ENCODE measurements at regions not wholly inside any gene's neighbourhood (a gene's known extent, or its start where the extent isn't known, plus 50 kb on each side); places are given as distances from the start of the nearest gene placed in this dataset.

- ATAC-seq, result no peak
Observed at GRCh38 chr1:163897412-163898155, 575.8 kb downstream of the NUF2 start.

GRCh38 chr1:163906283-163906682 lies 584.5 kb downstream of the NUF2 start:
- TF ChIP-seq CUX1 (CRISPR knock-in tag; IDR thresholded peaks at IDR 0.05), result no peak
- no peak overlapping the region for H2AFZ ChIP-seq (ENCODE audit: low read depth, low read length)
- H3K27ac ChIP-seq (ENCODE audit: extremely low read depth, low read depth, low read length), result no peak overlapping the region
- no peaks in the 10 kb centered on the region for H3K36me3 ChIP-seq (ENCODE audit: control insufficient read depth, insufficient read depth, low read length)
- no peak for DNase-seq (ENCODE audit: extremely low read depth in 1 of 4, low spot score in 3 of 4)
- no peaks in the 10 kb centered on the region for H3K9me1 ChIP-seq (ENCODE audit: control insufficient read depth, insufficient read depth, low read length)
- no peak overlapping the region for H3K9ac ChIP-seq (ENCODE audit: insufficient read depth in 1 of 2, low read depth in 2 of 2, low read length in 2 of 2)
- POLR2A ChIA-PET, result no interaction called here
- no peaks in the 10 kb centered on the region for H3K79me2 ChIP-seq (ENCODE audit: control insufficient read depth, insufficient read depth, low read length)
- BruUV-seq (replicated peaks), result no TSS peak
- no peaks in the 10 kb centered on the region for H3K9me3 ChIP-seq (replicated peaks; ENCODE audit: control insufficient read depth, insufficient read depth, low read depth, low read length)
- FAIRE-seq, result no peak
- intact Hi-C loops (cut with micrococcal nuclease) (no loop called here), in situ Hi-C loops (cut with MboI) (no loop called here)
- no peaks in the 10 kb centered on the region for H3K4me1 ChIP-seq (replicated peaks in 1 of 2; ENCODE audit: control insufficient read depth in 2 of 2, insufficient read depth in 2 of 2, low read length in 2 of 2)
- CTCF ChIA-PET (ENCODE audit: low intra/inter-chr PET ratio), result no interaction called here
- no peak for ATAC-seq
- H3K4me2 ChIP-seq (ENCODE audit: insufficient read depth, low read length), result no peak overlapping the region
- H4K20me1 ChIP-seq (replicated peaks; ENCODE audit: control insufficient read depth, insufficient read depth, low read length), result no peaks in the 10 kb centered on the region
- no peaks in the 10 kb centered on the region for H3K27me3 ChIP-seq (ENCODE audit: control insufficient read depth in 2 of 2, insufficient read depth in 2 of 2, low read length in 2 of 2)
- no peak overlapping the region for H3K4me3 ChIP-seq

More at GRCh38 chr1:163897412-163898155, 575.8 kb downstream of the NUF2 start:
- ChIA-PET CTCF (ENCODE audit: low intra/inter-chr PET ratio) (no interaction called here), POLR2A (no interaction called here)
- H3K9ac ChIP-seq (ENCODE audit: insufficient read depth in 1 of 2, low read depth in 2 of 2, low read length in 2 of 2), result no peak overlapping the region
- 2% methylated on average over 5 of the region's 5 CpGs for whole genome bisulfite sequencing (ENCODE audit: insufficient coverage, low coverage, missing lambda C conversion rate)
- H3K79me2 ChIP-seq (ENCODE audit: control insufficient read depth, insufficient read depth, low read length), result no peaks in the 10 kb centered on the region
- no peaks in the 10 kb centered on the region for H3K9me3 ChIP-seq (replicated peaks; ENCODE audit: control insufficient read depth, insufficient read depth, low read depth, low read length)
- H3K4me1 ChIP-seq (replicated peaks in 1 of 2; ENCODE audit: control insufficient read depth in 2 of 2, insufficient read depth in 2 of 2, low read length in 2 of 2), result no peaks in the 10 kb centered on the region
- FAIRE-seq, result no peak
- no peak overlapping the region for H3K4me3 ChIP-seq
- BruUV-seq (replicated peaks), result no TSS peak
- in situ Hi-C loops (cut with MboI) (no loop called here), intact Hi-C loops (cut with micrococcal nuclease) (no loop called here)
- TF ChIP-seq ZNF444 (CRISPR knock-in tag; IDR thresholded peaks at IDR 0.05) (no peak), ZNF583 (CRISPR knock-in tag; IDR thresholded peaks at IDR 0.05) (no peak), CBFA2T3 (IDR thresholded peaks at IDR 0.05) (no peak), POLR2AphosphoS5 (IDR thresholded peaks at IDR 0.05; ENCODE audit: control insufficient read depth, insufficient read depth, low read depth, low read length) (no peak), FUS (optimal IDR thresholded peaks at IDR 0.05; ENCODE audit: low read depth, low read length) (no peak), TCFL5 (CRISPR knock-in tag; conservative IDR thresholded peaks at IDR 0.05) (no peak), TAF1 (IDR thresholded peaks at IDR 0.05; ENCODE audit: control insufficient read depth, extremely low read depth, insufficient read depth, low read length, severe bottlenecking) (no peak), HNRNPLL (IDR thresholded peaks at IDR 0.05; ENCODE audit: low read depth, low read length, poor library complexity, severe bottlenecking) (no peak), NR4A1 (CRISPR knock-in tag; IDR thresholded peaks at IDR 0.05) (no peak), NR4A1 (tag; IDR thresholded peaks at IDR 0.05) (no peak)
- H4K20me1 ChIP-seq (replicated peaks; ENCODE audit: control insufficient read depth, insufficient read depth, low read length), result no peaks in the 10 kb centered on the region
- H3K27ac ChIP-seq (ENCODE audit: extremely low read depth, low read depth, low read length), result no peak overlapping the region
- DNase-seq (ENCODE audit: extremely low read depth in 1 of 4, low spot score in 3 of 4), result no peak
- no peak overlapping the region for H2AFZ ChIP-seq (ENCODE audit: low read depth, low read length)
- H3K4me2 ChIP-seq (ENCODE audit: insufficient read depth, low read length), result no peak overlapping the region
- no peaks in the 10 kb centered on the region for H3K27me3 ChIP-seq (ENCODE audit: control insufficient read depth in 2 of 2, insufficient read depth in 2 of 2, low read length in 2 of 2)
- H3K9me1 ChIP-seq (ENCODE audit: control insufficient read depth, insufficient read depth, low read length), result no peaks in the 10 kb centered on the region
- H3K36me3 ChIP-seq (ENCODE audit: control insufficient read depth, insufficient read depth, low read length), result no peaks in the 10 kb centered on the region

Data from K562 (cell line).